Activated CD4-positive, alpha-beta T cell treated with anti-CD3 and anti-CD28 coated beads, Interleukin-2, Interleukin-4, amounts not matched to agents 100 ng/mL and 50 ng/mL, durations not matched to agents 16 hours and 8 hours (primary cell): ENCODE measurements at regions not wholly inside any gene's neighbourhood (a gene's known extent, or its start where the extent isn't known, plus 50 kb on each side); places are given as distances from the start of the nearest gene placed in this dataset.

Source experiments
- DNase-seq: peaks from one replicate; pipeline ENCODE4 v3.0.0-alpha.2; 2020; ENCODE audit warnings: low spot score

GRCh38 chr9:81532251-81532650 lies 157.1 kb downstream of the TLE1 start:
- no peak for DNase-seq

GRCh38 chr9:81531511-81531910 lies 157.8 kb downstream of the TLE1 start:
- no peak for DNase-seq

- no peak for DNase-seq
These were observed 158.5 kb downstream of the TLE1 start for GRCh38 chr9:81530846-81531245.

DNA sequence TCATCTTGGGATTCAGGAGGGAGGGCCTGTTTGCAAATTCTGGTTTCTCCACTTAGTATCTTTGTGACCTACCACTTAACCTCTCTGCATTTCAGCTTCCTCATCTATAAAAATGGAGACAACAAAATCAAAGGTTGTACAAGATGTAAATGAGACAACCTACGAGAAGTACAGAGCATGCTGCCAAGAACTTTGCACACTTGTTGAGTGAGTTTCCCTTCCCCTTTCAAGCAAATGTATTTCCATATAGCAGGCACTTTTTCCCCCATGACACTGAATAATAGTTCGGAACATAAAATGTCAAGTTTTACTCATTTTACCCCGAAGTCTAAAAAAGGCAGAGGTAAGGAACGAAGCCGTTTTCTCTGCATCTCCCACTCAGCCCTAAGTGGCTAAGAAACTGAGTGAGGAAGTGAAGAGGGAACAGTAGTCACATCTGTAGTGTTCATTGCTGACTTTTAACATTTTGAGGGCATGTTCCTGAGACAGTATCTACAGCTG lies 159.0 kb downstream of the TLE1 start:
- no peak for DNase-seq

DNA sequence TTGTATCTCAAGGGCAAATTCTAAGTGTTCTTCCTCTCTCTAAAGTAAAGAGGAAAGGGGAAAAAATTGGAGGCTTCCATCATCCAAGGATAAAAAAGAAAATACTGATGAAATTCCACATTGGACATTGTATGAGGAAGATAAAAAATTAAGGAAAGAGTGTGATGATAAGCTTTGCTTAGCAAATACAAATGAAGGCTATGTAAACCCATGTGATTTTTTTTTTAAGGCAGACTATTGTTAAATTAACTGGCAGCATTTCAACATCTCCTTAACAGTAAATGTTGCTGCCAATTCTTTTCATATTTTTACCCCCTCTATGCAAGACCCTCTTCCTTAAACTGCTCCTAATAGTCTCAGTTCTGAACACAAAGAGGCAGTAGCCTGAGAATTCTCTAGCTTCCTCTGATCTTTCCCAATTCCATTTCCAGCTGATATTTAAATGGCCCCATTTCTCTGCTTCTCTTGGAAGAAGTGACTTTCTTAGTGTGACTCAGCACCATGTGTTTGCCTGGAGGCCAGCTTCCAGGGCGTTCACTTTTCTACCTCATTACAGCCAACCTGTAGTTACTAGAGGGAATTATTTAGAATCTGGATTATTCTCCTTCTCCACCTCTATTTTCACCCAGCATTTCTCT lies 159.7 kb downstream of the TLE1 start:
- no peak for DNase-seq

- DNase-seq, result no peak
These were observed 162.8 kb downstream of the TLE1 start for GRCh38 chr9:81526587-81526986.

GRCh38 chr9:81522716-81523551 lies 166.4 kb downstream of the TLE1 start:
- no peak for DNase-seq

GRCh38 chr9:81521892-81522291 lies 167.5 kb downstream of the TLE1 start:
- no peak for DNase-seq

DNA sequence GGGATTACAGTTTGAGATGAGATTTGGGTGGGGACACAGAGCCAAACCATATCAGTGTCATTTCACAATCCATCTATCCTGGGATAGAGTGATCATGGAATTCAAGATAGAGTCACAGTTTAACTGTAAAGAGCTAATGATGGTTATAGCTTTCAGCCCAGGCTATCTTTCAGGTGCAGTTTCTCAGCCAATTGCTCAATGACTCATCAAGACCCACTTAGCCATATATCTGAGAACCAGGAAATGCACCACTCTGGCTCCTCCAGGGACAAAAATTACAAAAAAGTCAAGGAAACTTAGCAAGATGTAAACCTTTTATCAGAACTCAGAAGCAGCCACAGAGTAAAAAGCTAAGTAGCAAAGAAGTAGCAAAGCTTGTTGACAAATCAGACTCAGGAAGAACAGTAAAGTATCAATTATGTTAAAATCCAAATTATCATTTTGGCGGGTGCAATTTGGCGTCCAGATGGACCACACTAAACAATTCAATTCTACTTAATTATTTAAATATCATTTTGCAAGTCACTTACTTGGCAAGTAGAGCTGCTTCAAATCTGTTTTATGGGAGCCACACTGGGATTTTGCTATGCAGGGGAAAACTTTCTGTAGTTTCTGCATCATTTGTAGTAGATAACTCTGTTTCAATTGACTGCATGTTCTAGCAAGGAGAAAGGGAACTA lies 169.4 kb downstream of the TLE1 start:
- no peak for DNase-seq

DNA sequence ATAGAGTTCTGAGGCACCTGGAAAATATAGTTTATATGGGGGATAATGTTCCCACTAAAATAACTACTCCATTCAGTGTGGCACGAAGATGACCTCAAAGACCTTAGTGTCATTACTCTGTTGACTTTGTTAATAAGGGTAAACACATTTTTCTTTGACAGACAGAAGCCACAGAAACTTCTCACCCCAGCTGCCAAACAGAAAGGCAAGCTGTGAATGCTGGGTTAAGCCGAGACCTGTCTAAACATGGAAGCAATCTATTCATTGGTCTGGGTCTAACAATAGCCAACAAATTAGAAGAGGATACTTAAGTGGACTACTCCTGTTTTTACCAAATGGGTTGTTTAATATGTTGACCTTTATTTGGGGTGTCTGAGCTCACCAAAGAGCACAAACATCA lies 171.4 kb downstream of the TLE1 start:
- no peak for DNase-seq

DNA sequence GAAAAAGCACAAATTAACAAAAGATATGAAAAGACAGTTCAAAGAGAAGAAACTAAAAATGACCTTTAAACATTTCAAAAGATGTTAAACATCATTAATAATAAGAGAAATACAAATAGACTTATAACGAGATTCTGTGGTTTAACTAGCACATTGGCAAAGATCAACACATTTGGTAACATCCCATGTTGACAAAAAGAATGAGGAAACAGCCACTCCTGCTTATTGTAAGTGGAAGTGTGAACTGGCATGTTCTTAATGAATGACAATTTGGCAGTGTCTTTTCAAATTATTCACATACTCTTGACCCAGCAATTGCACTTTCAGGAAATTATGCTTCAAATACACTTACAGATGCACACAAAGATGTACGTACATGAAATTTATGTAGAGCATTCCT lies 176.3 kb downstream of the TLE1 start:
- DNase-seq, result no peak

- no peak for DNase-seq
These were observed 176.7 kb downstream of the TLE1 start for GRCh38 chr9:81512641-81513040.

DNA sequence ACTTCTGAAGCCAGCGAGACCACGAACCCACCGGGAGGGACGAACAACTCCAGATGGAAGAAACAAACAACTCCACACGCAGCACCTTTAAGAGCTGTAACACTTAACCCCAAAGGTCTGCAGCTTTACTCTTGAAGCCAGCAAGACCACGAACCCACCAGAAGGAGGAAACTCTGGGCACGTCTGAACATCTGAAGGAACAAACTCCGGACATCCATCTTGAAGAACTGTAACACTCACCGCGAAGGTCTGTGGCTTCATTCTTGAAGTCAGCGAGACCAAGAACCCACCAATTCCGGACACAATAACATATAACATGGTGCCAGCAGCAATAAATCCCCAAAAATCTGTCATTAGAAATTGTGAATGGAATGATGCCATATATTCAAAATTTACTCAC lies 180.9 kb downstream of the TLE1 start:
- DNase-seq, result no peak

GRCh38 chr9:81506941-81507864 lies 182.1 kb downstream of the TLE1 start:
- no peak for DNase-seq

- no peak for DNase-seq
These were observed 189.8 kb downstream of the TLE1 start for GRCh38 chr9:81499594-81499993.

GRCh38 chr9:81499021-81499454 lies 190.3 kb downstream of the TLE1 start:
- DNase-seq, result no peak

DNA sequence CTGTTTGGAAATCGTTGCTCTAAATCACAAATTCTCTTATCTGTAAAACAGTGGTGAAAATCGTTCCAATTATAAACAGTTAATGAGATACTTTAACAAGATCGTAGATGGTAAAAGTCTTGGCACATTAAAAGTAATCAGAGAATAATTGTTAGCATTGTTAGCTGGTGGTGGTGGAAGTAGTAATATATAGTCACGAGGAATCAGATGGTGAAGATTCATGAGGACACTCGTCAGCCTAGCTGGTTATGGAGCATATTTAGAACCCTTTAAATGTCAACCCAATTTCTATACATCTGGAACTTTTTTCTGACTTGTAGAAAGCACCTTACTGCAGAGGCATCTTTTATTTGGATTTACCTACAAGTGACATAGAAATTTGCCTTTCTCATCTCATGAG lies 190.8 kb downstream of the TLE1 start:
- no peak for DNase-seq

DNA sequence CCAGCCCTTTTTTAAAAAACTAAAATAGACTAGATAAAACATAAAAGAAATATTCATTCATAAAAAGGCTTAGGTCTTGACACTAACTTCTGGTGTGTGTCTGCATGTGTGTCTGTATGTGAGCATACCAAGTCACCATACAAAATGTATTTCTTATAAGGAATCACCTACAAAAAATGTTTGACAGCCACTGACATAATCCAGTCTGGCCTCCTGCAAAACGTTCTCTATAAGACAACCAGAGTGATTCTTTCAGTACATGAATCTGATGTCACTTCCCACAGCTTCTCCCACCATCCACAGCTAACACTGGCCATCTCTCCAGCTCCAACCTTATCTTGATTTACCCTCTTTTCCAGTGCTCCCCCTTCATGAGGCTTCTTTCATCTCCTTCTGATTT lies 192.3 kb downstream of the TLE1 start:
- DNase-seq, result no peak

GRCh38 chr9:81492710-81493447 lies 196.5 kb downstream of the TLE1 start:
- no peak for DNase-seq

DNA sequence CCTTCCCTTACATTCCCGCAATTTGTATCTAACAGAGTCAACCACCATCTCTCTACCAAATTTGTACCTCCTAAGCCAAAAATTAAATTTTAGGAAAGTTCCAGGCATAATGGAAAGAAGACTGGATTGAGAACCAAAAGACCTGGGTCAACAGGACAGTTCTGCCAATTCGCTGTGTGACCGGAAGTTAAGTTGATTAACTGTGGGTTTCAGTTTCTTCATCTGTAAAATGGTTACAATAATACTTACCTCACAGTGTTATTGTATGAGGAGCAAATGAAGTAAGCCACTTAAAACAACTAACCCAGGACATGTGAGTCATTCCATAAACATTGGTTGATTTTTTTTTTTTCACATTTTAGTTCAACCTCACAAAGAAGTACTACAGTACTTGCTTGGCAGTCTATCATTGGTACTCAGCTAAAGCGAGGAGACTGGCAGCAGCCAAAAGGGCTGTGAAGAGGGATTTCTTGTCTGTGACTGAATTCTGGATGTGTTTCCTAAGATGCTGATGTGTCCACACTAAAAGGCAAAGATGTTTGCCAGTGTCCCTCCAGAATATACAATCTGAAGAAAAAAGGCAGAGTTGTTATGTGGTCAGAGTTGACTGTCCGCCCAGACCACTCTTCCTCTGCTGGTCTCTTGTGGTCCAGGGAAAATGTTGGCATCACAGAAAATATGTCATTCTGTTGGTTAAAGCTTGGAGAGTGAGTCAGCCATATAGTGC lies 198.6 kb downstream of the TLE1 start:
- DNase-seq, result no peak
